Keratinocyte (primary cell): ENCODE measurements at regions not wholly inside any gene's neighbourhood (a gene's known extent, or its start where the extent isn't known, plus 50 kb on each side); places are given as distances from the start of the nearest gene placed in this dataset.

Experiments
- EZH2 ChIP-seq: IDR thresholded peaks from one replicate; pipeline ENCODE4 v1.6.1; 2012; ENCODE audit warnings: inconsistent platforms, mild to moderate bottlenecking, low read length, moderate library complexity
- TF ChIP-seq, protein P1 (sequence below), 3 experiments: IDR thresholded peaks in 1 of 3; conservative IDR thresholded peaks in 1 of 3; optimal IDR thresholded peaks in 1 of 3; 2 replicates in 2 of 3; 3 replicates in 1 of 3; pipeline versions ENCODE3 to v1.5.1; 2011; ENCODE audit warnings: low read length in 3 of 3, mild to moderate bottlenecking in 3 of 3, moderate library complexity in 2 of 3, control low read depth in 1 of 3, inconsistent platforms in 1 of 3; ENCODE audit not compliant: insufficient read depth in 2 of 3; ENCODE audit errors: extremely low read depth in 1 of 3

DNA sequence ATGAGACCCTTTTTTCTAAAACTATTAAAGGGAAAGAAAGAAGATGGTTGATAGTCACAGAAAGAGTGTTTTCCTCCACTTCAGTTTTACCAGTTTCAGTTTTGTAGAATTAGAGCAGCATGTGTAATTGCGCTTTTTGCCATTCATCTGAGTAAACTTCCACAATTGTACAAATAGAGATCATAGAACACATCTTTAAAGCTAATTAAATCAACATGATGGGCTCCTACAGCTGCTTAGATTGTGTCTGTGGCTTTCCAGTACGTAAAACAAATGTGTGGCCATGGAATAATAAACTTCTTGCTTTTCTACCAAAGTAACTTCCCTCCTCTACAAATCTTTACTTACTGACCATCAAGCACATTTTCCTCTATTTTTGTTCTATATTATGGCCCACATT lies 84.2 kb upstream of the LRIG3 start:
- TF ChIP-seq, protein P1, sequence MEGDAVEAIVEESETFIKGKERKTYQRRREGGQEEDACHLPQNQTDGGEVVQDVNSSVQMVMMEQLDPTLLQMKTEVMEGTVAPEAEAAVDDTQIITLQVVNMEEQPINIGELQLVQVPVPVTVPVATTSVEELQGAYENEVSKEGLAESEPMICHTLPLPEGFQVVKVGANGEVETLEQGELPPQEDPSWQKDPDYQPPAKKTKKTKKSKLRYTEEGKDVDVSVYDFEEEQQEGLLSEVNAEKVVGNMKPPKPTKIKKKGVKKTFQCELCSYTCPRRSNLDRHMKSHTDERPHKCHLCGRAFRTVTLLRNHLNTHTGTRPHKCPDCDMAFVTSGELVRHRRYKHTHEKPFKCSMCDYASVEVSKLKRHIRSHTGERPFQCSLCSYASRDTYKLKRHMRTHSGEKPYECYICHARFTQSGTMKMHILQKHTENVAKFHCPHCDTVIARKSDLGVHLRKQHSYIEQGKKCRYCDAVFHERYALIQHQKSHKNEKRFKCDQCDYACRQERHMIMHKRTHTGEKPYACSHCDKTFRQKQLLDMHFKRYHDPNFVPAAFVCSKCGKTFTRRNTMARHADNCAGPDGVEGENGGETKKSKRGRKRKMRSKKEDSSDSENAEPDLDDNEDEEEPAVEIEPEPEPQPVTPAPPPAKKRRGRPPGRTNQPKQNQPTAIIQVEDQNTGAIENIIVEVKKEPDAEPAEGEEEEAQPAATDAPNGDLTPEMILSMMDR (optimal IDR thresholded peaks at IDR 0.05 in 1 of 3, IDR thresholded peaks at IDR 0.05 in 1 of 3, conservative IDR thresholded peaks at IDR 0.05 in 1 of 3; ENCODE audit: extremely low read depth in 1 of 3, insufficient read depth in 2 of 3, low read length in 3 of 3) = no peak
- TF ChIP-seq EZH2 = no peak
